Frontal cortex (tissue), 3 donors: ENCODE measurements at regions not wholly inside any gene's neighbourhood (a gene's known extent, or its start where the extent isn't known, plus 50 kb on each side); places are given as distances from the start of the nearest gene placed in this dataset.
A peak's percentile ranks its signal among the peaks of the same experiment; 100 is the strongest.
"Not testable (repeated sequence)": the region's sequence is repeated elsewhere in the genome, so short reads cannot be mapped to it uniquely, and the experiment has no call there.

Experiments used
- DNase-seq, 2 donors: peaks; one replicate each; pipeline ENCODE4 v3.0.0; 2012; ENCODE audit warnings: low spot score in 2 of 2
- FAIRE-seq: peaks from 2 replicates; lab custom pipeline; 2012; peaks lifted over from hg19 to GRCh38; lab: Jason Lieb, UNC
- donor health status: control.
- donor health status: control.
- donor health status: control.

DNA sequence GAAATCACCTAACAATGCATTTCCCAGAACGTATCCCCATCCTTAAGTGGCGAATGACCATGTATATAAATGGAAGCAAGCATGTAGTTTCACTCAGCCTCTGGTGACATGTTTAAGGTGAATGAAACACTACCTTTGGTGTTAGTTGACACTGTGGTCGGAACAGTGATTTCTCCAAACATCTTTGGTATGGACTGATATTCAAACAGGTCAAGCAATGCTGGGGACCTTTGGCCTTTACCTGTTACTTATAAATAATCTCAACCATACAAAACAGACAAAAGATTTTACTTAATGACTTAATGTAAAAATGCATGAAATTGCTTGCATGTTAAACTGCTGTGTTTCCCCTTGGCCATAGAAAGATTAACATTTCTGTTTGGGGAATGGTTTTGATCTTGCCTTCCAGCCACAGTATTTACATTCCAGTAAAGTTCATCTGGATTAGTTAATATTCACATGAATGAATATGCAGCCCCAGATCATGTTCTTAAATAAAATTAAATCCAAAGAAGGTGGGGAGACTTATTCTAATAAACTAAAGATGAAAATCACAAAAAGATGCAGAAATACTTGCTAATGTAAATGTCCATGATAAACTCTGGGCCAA, 74.4 kb upstream of the HES1 start:
- FAIRE-seq (no peak), DNase-seq (no peak)

GRCh38 chr3:194062830-194063229, 73.1 kb upstream of the HES1 start:
- FAIRE-seq (no peak), DNase-seq (no peak)

- FAIRE-seq (no peak), DNase-seq (no peak)
Observed at GRCh38 chr3:194064380-194065332, 71.3 kb upstream of the HES1 start.

DNA sequence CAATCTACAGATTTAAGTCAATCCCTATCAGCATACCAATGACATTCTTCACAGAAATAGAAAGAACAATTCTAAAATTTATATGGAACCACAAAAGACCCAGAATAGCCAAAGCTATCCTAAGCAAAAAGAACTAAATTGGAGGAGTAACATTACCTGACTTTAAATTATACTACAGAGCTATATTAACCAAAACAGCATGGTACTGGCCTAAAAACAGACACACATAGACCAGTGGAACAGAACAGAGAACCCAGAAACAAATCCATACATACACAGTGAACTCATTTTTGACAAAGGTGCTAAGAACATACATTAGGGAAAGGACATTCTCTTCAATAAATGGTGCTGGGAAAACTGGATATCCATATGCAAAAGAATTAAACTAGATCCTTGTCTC, 68.6 kb upstream of the HES1 start:
- not testable (repeated sequence) for DNase-seq, FAIRE-seq

DNA sequence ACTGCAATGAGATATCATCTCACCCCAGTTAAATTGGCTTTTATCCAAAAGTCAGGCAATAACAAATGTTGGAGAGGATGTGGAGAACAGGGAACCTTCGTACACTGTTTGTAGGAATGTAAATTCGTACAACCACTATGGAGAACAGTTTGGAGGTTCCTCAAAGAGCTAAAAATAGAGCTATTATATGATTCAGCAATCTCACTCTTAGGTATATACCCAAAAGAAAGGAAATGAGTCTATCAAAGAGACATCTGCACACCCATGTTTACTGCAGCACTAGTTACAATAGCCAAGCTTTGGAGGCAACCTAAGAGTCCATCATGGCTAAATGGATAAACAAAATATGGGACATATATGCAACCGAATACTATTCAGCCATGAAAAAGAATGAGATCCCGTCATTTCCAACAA, 68.0 kb upstream of the HES1 start:
- FAIRE-seq (no peak), DNase-seq (no peak)

GRCh38 chr3:194069421-194070219, 66.3 kb upstream of the HES1 start:
- FAIRE-seq (no peak), DNase-seq (no peak)

DNA sequence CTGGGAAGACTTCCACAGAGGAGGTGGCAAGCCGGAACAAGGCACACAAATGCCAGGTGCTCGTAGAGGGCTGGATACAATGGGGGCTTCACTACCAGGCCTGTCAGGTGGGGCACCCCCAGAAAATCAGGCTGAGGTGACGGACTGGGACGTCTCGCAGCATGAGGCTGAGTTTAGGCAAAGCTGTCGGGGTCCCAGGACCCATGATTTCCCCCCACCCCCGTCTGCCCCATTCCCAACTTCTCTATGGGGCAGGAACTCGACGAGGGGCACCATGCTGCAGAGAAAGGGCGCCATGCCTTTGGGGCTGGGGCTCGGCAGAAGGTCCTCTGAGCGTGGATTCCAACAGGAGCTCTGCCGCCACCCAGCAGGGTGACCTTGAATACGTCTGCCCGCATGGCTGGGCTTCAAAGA, 65.7 kb upstream of the HES1 start:
- no peak for DNase-seq

DNA sequence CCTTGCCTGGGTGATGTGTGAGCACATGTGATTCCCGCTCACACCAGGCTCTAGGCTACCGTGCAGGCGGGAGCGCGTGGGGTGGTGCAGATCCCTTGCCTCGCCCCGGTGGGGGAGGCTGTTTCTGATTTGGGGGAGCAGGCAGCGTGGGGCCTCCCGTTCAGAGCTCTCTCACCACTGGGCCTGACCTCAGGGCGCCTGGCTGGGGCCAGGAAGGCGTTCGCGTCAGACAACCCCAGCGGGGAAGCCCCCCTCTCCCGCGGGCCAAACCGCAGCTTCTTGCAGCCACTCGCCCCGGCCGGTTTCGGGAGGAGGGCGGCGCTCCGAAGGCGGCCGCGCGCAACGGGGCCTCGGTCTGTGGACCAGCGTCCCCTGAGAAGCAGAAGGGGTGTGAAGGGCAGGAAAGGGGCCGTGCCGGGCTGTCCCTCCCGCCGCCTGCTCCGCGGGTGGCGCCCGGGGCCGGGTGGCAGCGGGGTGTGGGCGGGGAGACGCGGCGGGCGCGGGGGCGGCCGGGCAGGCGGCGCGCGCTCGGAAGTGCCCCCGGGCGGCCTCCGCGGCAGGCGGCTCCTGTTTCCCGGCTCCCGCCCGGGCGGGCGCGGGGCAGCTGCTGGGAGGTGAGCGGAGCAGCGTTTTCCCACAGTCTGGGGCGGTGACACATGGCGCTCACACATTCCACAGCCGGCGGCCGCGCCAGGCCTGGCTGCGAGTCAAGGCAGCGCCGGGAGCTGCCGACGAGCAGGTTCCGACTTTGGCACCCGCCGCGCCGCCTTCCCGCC, 65.1 kb upstream of the HES1 start:
- FAIRE-seq: no peak
- peak; percentile 83 to 85 for DNase-seq

More for the DNA sequence above, 65.7 kb upstream of the HES1 start:
- no peak for FAIRE-seq

GRCh38 chr3:194072097-194072428, 63.9 kb upstream of the HES1 start:
- FAIRE-seq (no peak), DNase-seq (no peak)

- FAIRE-seq (no peak), DNase-seq (no peak)
Observed at GRCh38 chr3:194072691-194073279, 63.2 kb upstream of the HES1 start.

- no peak for DNase-seq
- no peak for FAIRE-seq
Observed at GRCh38 chr3:194073926-194074325, 62.0 kb upstream of the HES1 start.

DNA sequence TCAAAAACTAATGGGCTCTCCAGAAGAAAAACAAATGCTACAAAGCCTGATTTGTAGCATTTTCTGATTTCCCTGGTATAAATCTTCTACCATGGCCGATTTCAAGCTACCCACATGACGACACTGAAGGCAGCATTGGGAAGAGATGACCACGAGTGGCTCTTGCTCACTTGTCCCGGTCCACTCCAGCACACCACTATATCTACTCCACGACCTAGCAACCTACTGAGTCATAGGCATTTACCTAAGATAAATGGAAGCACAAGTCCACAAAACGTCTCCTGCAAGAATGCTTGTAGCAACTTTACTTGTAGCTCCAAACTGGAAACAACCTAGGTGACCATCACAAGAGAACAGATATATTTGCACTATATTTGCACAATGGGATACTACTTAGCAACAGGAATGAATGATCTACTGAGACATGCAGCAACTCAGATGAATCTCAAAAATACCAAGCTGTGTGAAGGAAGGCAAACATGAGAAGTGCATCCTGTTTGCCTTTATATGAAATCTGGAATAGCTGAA, 60.8 kb upstream of the HES1 start:
- DNase-seq (no peak), FAIRE-seq (no peak)

DNA sequence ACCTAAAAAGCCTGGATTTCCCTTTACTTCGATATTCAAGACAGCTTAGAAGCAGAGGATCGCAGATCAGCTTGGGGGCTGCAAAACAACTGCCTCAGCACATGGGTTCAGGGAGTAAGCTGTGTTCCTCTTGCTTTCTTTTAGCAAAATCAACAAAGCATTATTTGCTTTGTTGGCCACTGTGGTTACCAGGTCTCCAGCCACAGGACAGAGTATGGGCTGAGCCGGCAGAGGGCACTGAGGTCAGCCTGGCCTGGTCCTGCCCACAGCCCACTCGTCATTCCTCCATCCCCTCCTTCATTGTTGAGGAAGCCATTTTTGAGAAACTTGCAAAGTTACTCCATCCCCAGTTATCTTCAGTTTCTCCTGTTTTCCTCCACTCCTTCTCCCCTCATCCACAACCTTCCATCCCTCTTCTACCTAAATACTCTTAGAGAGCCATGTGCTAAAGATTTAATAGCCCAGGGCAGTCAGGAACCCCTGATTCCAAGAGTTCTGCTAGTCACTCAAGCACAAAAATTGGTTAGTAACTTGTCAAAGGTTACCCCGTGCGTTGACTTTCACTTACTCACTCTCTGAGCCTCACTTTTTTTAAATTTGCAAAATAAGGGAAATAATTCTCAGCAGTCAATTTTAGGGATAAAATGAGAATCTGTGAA, 60.0 kb upstream of the HES1 start:
- DNase-seq (no peak), FAIRE-seq (no peak)

DNA sequence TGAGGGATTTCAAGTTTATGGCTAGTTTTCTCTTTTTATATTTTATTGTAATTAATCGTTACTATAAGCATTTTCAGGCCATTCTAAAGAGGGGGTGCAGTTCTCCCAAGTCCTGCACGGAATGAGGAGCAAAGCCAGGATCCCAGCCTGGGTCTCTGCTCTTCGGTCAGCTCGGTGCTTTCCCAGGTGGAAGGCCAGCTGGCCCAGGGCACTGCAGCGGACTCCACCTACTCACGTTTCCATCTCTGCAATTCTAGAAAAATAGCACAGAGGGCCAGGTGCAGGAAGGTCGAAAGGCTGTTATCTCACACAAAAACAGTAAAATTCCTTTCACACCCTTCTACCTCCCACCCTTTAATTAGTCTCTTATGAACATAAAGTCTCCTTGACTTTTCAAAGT, 59.5 kb upstream of the HES1 start:
- FAIRE-seq (no peak), DNase-seq (no peak)

- no peak for DNase-seq
- no peak for FAIRE-seq
Observed at GRCh38 chr3:194077602-194078001, 58.3 kb upstream of the HES1 start.

DNA sequence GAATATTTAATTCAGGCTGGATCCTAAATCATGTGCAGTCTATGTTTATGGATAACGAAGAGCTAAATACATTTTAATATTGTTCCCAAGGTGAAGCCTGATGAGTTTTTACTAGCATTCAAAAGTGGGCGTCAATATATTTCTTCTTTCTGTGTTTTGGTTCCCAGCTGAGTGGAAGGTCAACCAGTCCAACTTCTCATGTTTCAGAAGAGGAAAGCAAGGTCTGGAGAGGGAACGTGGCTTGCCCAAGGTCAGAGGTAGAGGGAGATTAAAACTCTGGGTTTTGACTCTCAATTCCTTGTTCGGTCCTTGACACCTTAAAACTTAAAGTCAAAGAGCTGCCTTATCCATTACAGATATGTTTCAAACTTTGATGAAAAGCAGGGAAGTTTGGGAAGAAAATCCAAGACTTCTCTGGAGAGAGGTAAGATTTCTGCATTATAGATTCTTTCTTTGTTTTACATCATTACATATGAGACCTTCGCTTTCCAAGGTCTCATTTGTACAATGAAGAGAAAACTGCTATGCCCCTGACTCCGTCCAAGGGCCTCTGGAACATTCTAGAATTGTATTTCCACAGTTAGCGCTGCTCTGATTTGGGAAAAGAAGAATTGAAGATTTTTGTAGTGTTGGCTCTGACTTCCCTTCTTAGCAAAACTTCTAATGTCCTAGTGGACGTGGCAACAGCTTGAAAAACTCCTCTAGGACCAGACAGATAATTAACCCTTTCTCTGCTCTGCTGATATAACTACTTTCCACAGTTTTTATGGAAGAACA, 57.7 kb upstream of the HES1 start:
- FAIRE-seq: no peak
- DNase-seq: no peak

- DNase-seq (no peak), FAIRE-seq (no peak)
Observed at GRCh38 chr3:194079702-194080172, 56.2 kb upstream of the HES1 start.

DNA sequence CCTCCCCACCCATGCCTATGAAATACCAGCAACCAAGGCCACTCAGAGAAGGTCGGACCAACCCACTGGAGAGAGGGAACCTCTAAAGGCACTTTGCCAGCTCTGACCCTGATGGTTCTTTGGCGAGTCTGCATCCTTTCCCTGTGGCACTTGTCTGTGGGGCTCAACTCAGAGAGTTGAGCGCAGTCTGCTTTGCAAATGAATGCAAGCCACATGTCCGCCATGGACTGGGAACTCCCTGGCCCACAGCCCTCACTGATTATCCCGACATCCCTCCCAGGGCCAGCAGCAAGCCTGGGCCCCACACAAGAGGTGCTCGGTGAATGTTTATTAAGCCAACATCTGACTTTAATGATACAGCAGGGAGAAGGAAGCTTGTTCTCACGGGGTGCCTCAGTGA, 55.5 kb upstream of the HES1 start:
- DNase-seq (no peak), FAIRE-seq (no peak)
